AG09319 (cell line): ENCODE measurements at regions not wholly inside any gene's neighbourhood (a gene's known extent, or its start where the extent isn't known, plus 50 kb on each side); places are given as distances from the start of the nearest gene placed in this dataset.

Source experiments
- DNase-seq: peaks from one replicate; pipeline ENCODE4 v3.0.0-alpha.2; 2010; ENCODE audit warnings: low read depth; ENCODE audit errors: extremely low read depth
- TF ChIP-seq, protein P1 (sequence below): IDR thresholded peaks from 2 replicates; pipeline ENCODE4 v1.5.1; 2011; ENCODE audit warnings: low read depth, mild to moderate bottlenecking, inconsistent platforms, low read length, moderate library complexity

DNA sequence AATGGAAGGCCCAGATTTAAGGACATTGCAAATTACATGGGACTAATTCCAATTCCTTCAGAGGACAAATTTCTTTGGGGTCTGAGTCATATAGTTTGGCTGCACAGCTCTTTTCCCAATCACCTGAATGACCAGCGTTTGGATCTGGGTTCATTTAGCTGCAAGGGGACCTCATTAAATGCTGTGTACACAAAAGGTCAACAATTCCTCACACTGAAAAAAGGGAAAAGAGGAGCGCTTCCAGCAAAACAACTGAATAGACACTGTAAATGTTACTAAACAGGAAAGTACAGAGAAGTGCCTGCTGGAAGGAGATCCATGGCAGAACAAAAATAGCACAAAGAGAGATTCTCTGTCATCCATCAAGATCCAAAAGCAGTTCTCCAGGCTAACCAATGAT is 356.0 kb upstream of the LMCD1 start:
- TF ChIP-seq, protein P1, sequence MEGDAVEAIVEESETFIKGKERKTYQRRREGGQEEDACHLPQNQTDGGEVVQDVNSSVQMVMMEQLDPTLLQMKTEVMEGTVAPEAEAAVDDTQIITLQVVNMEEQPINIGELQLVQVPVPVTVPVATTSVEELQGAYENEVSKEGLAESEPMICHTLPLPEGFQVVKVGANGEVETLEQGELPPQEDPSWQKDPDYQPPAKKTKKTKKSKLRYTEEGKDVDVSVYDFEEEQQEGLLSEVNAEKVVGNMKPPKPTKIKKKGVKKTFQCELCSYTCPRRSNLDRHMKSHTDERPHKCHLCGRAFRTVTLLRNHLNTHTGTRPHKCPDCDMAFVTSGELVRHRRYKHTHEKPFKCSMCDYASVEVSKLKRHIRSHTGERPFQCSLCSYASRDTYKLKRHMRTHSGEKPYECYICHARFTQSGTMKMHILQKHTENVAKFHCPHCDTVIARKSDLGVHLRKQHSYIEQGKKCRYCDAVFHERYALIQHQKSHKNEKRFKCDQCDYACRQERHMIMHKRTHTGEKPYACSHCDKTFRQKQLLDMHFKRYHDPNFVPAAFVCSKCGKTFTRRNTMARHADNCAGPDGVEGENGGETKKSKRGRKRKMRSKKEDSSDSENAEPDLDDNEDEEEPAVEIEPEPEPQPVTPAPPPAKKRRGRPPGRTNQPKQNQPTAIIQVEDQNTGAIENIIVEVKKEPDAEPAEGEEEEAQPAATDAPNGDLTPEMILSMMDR: no peak
- no peak for DNase-seq

DNA sequence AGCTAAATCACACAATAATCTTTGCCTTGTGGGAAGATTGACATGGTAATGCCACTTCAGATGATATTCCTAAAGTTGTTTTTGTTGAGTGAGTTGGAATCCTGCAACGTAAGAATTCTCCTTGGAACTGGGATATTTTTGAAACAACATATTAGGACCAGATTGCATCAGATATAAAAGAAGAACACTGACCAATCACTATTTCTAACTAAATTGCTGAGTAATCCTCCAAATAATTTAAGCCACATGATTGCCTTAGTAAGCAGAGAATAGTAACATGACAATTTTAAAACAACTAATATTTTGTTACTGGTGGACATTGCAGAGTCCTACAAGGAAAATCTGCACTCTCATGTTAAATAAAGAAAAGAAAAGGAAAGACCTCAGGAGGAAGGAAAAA is 353.9 kb upstream of the LMCD1 start:
- TF ChIP-seq, protein P1: no peak
- DNase-seq: no peak

DNA sequence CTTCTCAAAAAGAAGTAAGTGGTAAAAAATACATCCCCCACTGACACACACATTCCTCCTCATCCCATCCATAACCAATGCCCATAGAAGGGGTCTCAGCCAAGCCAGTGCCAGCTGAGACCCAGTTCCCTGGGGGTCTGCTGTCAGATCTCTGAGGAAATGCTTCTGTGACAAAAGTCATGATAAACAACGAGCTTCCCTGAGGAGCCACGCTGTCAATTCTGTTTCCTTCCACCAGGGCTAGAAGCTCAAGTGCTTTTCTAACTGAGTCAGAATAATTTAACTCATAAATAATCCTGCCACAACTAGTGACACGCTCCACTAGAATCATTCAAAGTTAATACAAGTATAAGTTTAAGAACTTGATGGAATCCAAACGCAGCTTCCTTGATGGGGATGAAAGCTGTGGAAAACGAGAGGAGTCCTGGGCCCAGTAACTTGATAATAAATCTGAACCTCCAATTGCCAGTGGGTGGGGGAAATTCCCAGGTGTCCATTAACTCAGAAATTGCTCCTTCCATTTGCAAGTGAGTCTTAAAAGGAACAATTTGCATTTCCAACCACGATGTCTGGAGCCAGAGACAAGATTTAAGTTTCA is 348.7 kb upstream of the LMCD1 start:
- DNase-seq: no peak
- TF ChIP-seq, protein P1: no peak

DNA sequence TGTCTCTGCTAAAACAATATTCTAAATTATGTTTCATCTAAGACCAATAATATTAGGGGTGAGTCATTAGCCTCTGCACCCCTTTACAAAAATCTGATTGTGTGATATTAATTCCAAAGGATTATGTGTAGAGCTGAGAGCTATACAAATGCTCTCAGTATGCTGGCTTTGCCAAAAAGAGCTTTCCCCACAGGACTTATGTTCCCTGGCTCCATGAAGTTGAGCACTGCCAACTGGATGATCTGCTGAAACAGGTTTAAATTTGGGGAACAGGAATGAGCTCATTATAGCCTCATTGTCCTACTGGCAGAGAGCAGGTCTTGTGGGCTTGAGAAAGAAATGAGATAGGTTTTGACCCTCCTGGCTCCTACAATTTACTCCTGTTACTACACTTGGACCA is 347.8 kb upstream of the LMCD1 start:
- no peak for DNase-seq
- TF ChIP-seq, protein P1: no peak

DNA sequence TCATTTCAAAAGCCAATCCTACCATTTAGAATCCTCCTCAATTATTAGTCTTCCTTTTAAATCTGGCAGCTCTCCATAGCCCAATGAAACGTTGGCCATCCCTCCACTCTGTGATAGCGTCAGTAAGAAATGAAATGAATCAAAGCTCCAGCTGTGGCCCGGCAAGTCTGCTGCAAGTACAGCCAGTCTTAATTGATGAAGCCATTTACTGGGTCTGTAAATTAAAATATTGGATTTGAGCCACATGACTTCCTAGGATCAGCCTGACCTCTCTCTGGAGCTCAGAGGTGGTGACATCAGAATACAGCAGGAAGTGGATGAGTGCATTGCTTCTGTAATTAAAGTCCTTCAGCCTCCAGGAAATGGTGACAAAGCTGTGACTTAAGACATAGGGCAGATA is 347.0 kb upstream of the LMCD1 start:
- no peak for DNase-seq
- TF ChIP-seq, protein P1: no peak

DNA sequence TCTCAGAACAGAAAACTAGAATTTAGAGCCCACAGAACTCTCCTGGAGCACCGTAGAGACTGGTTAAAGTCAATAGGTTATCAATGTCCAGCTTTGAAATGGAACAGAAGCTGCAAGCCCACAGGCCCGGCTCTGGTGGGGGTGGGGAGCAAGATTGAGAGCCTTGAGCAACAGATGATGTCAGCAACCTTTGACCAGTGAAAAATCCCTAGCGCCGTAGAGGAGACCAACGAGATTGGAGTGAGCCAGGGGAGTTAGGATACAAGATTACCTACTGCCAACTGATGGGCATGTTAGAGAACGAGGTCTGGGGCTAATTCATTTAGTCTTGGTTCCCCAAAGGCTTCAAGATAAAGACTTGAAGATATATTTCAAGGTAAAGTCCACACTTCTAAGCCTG is 345.5 kb upstream of the LMCD1 start:
- TF ChIP-seq, protein P1: no peak
- no peak for DNase-seq

DNA sequence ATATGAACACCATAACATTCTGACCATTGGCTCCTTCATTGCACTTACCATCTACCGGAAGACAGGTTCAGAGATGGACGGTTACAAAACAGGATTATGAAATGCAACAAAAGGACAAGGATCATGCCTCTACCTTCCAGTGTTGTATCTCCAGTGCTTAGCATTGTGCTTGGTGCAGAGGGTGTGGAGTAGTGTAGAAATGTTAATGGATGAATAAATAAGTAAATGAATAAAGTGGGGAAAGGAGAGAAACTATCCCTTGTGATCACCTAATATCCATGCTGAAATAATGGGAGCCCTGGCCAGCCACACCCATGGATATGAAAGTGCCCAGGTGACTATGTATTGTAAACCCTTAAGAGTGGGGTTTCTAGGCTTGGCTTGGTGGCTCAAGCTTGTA is 344.8 kb upstream of the LMCD1 start:
- TF ChIP-seq, protein P1: no peak
- DNase-seq: no peak
